GM12875 (cell line): ENCODE measurements at regions not wholly inside any gene's neighbourhood (a gene's known extent, or its start where the extent isn't known, plus 50 kb on each side); places are given as distances from the start of the nearest gene placed in this dataset.

Experiments
- H3K4me3 ChIP-seq: one replicate; pipeline ENCODE4 v1.5.1; 2011; ENCODE audit warnings: low read depth, low read length, control low read depth
- TF ChIP-seq, protein P1 (sequence below): IDR thresholded peaks from 2 replicates; pipeline ENCODE4 v1.5.1; 2011; ENCODE audit warnings: low read depth, mild to moderate bottlenecking, control low read depth, inconsistent platforms, low read length, moderate library complexity, borderline replicate concordance; ENCODE audit not compliant: insufficient read depth

DNA sequence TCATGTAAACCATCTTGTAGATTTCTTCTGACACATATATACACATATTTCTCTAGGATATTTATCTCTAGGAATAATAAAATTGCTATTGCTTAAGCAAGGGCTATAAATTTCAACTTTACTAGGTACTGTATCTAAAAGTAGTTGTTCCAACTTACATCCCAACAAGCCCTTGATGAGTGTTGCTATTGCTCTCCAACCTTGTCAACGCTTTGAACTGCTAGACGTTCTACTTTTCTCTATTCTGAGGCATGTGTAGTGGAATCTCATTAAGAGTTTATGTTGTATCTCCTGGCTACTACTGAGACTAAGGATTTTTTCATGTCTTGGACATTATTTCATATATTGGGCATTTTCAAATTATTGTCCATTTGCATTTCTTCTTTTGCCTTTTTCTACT lies 321.5 kb upstream of the SOX5 start:
- TF ChIP-seq, protein P1, sequence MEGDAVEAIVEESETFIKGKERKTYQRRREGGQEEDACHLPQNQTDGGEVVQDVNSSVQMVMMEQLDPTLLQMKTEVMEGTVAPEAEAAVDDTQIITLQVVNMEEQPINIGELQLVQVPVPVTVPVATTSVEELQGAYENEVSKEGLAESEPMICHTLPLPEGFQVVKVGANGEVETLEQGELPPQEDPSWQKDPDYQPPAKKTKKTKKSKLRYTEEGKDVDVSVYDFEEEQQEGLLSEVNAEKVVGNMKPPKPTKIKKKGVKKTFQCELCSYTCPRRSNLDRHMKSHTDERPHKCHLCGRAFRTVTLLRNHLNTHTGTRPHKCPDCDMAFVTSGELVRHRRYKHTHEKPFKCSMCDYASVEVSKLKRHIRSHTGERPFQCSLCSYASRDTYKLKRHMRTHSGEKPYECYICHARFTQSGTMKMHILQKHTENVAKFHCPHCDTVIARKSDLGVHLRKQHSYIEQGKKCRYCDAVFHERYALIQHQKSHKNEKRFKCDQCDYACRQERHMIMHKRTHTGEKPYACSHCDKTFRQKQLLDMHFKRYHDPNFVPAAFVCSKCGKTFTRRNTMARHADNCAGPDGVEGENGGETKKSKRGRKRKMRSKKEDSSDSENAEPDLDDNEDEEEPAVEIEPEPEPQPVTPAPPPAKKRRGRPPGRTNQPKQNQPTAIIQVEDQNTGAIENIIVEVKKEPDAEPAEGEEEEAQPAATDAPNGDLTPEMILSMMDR: no peak
- H3K4me3 ChIP-seq: no peak overlapping the region

DNA sequence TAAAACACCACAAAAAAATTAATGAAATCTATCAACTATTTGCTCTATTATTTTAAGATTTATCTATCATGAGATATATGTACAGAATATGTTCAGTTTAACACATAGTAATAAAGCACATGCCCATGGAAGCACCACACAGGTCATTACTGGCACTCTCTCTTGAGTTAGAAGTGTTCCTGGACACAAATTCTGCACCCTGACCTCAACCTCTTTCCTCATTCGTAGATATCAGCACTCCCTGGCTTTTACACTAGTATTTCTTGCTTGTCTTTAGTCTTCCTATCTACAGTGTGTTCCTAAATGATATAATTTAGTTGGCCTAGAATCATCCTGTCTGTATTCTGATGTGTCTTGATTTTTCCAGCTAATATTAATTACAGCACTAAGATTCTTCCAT lies 321.0 kb upstream of the SOX5 start:
- TF ChIP-seq, protein P1: no peak
- H3K4me3 ChIP-seq: no peak overlapping the region

DNA sequence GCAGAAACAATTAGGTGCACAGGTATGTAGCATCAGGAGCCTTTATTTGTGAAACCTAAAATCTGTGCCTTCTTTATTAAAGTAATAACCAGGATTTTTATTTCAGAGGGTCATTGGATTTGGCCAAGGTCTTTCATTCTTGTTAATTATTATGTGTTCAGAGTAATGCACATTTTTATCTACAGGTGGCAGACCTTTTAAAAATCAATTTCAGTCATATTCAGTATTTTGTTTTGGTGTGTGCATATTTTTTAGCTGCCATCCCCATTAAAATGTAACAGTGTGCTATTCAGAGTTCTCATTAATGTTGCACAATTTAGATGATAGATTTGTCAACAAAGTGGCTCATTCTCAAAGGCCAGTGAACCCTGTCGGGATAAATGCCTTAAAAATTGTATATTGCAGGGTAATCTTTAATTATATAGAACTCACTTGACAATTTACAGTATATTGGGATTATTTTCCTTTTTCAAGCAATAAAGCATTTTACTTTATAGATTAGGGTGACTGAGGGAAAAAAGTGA lies 319.3 kb upstream of the SOX5 start:
- no peak overlapping the region for H3K4me3 ChIP-seq
- TF ChIP-seq, protein P1: no peak

DNA sequence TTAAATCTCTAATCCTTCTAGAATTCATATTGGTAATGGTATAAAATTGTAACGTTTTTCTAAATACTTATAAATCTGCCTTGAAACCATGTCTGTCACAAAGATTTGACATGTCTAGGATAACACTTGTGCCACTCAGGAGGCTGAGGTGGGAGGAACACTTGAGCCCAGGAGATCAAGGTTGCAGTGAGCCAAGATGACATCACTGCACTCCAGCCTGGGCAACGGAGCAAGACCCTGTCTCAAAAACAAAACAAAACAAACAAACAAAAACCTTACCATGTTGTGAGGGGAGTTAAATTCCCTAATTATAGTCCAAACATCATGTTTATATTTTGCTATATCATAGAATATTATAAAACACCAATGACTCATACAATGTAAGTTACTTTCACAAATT lies 317.5 kb upstream of the SOX5 start:
- H3K4me3 ChIP-seq: no peak overlapping the region
- TF ChIP-seq, protein P1: no peak

DNA sequence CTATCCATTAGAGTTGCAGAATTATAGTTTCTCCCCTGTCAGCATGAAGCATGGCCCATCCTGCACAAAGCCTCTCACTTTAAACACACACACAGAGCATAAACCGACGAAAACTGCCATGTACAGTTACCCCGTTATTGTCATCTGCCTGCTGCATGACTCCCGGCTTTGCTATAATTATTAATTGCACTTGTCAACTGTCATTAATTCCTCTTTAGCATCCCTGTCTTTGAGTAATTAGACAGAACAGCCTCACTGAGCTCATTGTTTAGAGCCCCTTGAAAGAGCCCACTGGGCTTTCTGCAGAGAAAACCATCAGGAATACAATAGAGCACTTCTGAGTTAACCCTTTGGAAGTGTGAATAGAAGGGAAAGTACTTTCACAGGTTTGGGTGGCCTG lies 307.2 kb upstream of the SOX5 start:
- no peak overlapping the region for H3K4me3 ChIP-seq

DNA sequence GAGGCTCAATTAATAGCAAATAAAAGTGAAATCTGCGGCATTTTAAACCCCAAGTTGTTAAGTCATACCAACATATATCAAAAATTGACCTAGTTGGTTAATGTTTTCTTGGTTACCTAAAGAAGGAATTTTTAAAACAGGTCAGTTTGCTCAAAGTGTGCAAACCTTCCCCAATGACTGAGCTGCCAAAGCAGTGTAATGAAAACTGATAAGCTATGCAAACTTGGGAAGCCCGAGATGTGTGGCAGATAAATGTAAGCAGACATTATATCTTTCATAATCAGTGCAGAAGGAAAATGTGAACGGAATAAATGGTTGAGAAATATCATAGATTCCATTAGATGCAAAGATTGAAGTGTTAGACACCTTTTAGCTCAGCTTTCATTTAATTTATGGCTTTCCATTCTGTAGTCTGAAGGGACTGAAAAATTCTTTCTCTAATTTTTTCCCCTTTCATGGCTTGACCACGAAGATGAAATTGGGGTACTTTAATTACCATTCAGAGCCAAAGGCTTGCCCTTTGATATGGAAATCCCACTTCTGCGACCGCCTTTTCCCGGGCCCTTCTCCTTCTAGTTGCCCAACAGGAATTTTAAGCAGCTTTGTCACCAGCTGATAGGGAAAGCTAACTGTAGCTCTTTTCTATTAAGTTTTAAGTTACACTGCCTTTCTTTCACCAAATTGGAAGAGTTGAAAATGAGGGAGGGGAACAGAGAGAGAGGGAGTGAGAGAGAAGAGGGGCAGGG lies 306.6 kb upstream of the SOX5 start:
- TF ChIP-seq, protein P1: no peak
- H3K4me3 ChIP-seq: no peak overlapping the region

More for the DNA sequence above, 307.2 kb upstream of the SOX5 start:
- TF ChIP-seq, protein P1: no peak

DNA sequence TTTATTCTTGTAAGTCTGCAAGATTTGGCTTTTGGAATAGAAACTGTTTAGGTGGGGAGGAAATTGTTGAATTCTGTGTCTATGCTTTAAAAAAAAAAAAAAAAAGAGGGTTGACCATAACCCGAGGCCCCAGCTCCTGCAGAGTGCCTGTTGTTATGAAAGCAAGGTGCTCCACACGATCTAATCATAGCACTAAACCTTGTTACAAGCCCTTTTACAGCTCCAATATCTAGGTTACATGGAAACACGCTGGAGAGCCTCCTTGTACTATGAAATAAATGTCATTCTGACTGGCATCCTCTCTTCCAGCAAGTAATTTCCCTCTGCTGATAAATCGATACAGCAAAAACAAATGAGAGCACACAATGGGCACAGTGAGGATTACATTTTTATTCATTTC lies 303.1 kb upstream of the SOX5 start:
- H3K4me3 ChIP-seq: no peak overlapping the region
- TF ChIP-seq, protein P1: no peak
